ENCODE measurements at regions not wholly inside any gene's neighbourhood (a gene's known extent, or its start where the extent isn't known, plus 50 kb on each side); places are given as distances from the start of the nearest gene placed in this dataset.

DNA sequence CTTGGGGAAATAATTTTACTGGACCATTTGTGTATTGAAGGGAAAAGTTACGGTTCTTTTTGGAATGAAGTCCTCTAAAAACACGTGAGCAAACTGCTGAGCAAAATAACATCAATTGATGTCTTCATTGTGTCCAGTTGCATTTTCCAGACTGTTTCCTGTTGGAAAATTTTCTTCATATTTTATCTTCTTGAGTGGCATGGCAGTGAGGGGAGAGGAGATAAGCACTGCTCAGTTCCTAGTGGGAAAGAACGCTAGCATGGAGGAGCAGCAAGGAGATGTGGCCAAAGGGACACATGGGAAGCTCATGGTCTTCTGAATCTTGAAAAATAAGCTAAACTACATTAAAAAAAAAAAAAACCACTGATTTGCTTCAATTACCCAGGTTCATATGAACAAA is 776.0 kb downstream of the TFAP2A start:
- Mint-ChIP-seq H3K4me3 (no peak overlapping the region), H3K4me1 (no peaks in the 10 kb centered on the region), H3K27me3 (ENCODE audit: insufficient read depth) (no peaks in the 10 kb centered on the region), H3K36me3 (ENCODE audit: low read depth) (no peaks in the 10 kb centered on the region), H3K27ac (no peak overlapping the region), H3K9me3 (no peaks in the 10 kb centered on the region)
- no peak overlapping the region for H3K4me3 ChIP-seq (ENCODE audit: low read length)
- H3K27me3 ChIP-seq (ENCODE audit: control insufficient read depth, insufficient read depth, low read length, poor library complexity, severe bottlenecking) = no peaks in the 10 kb centered on the region
- no peaks in the 10 kb centered on the region for H3K36me3 ChIP-seq (ENCODE audit: control insufficient read depth, insufficient read depth, low read length)
- no peak overlapping the region for H3K9ac ChIP-seq (ENCODE audit: extremely low read depth, low read length, poor library complexity, severe bottlenecking)
- H3K9me3 ChIP-seq (ENCODE audit: control insufficient read depth, low read length) = no peaks in the 10 kb centered on the region
- H3K27ac ChIP-seq (ENCODE audit: low read depth, low read length) = no peak overlapping the region
- 87 to 98% methylated on average over 2 to 3 of the region's 3 CpGs for WGBS, 2 experiments (ENCODE audit: insufficient coverage in 1 of 2, insufficient read length in 1 of 2)
- no peaks in the 10 kb centered on the region for H3K4me1 ChIP-seq (ENCODE audit: control insufficient read depth, insufficient read depth, low read length)
- TF ChIP-seq, protein P1, sequence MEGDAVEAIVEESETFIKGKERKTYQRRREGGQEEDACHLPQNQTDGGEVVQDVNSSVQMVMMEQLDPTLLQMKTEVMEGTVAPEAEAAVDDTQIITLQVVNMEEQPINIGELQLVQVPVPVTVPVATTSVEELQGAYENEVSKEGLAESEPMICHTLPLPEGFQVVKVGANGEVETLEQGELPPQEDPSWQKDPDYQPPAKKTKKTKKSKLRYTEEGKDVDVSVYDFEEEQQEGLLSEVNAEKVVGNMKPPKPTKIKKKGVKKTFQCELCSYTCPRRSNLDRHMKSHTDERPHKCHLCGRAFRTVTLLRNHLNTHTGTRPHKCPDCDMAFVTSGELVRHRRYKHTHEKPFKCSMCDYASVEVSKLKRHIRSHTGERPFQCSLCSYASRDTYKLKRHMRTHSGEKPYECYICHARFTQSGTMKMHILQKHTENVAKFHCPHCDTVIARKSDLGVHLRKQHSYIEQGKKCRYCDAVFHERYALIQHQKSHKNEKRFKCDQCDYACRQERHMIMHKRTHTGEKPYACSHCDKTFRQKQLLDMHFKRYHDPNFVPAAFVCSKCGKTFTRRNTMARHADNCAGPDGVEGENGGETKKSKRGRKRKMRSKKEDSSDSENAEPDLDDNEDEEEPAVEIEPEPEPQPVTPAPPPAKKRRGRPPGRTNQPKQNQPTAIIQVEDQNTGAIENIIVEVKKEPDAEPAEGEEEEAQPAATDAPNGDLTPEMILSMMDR (conservative IDR thresholded peaks at IDR 0.05) = no peak
- DNase-seq = no peak

DNA sequence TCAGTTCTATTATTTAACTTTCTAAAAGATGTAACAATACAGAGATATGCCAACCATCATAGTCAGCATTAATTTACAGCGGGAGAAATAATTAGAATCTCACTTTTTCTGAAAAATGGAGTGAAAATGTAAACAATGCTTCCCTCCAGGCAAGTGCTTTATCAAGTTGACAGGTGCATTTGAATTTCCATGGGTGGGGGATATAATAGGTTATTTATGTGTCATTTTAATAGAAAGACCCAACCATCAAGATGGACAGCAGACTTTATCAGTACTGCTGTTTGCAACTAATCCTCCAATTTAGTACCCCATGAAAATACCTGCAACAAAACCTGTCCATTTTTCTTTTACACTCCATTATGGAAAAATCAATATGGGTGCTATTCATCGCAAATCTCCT is 780.1 kb downstream of the TFAP2A start:
- Histone ChIP-seq H3K27ac (ENCODE audit: low read depth, low read length) (no peak overlapping the region), H3K9me3 (ENCODE audit: control insufficient read depth, low read length) (peaks cover 7% of the 10 kb centered on the region), H3K36me3 (ENCODE audit: control insufficient read depth, insufficient read depth, low read length) (no peaks in the 10 kb centered on the region), H3K4me1 (ENCODE audit: control insufficient read depth, insufficient read depth, low read length) (no peaks in the 10 kb centered on the region), H3K27me3 (ENCODE audit: control insufficient read depth, insufficient read depth, low read length, poor library complexity, severe bottlenecking) (no peaks in the 10 kb centered on the region), H3K9ac (ENCODE audit: extremely low read depth, low read length, poor library complexity, severe bottlenecking) (no peak overlapping the region), H3K4me3 (ENCODE audit: low read length) (no peak overlapping the region)
- 82% methylated on average over 2 of the region's 2 CpGs; no CpG with 5 or more reads in 1 of the 2 experiments for WGBS, 2 experiments (ENCODE audit: insufficient coverage in 1 of 2, insufficient read length in 1 of 2)
- no peaks in the 10 kb centered on the region for H3K36me3 Mint-ChIP-seq (ENCODE audit: low read depth)
- DNase-seq = no peak
- H3K4me3 Mint-ChIP-seq = no peak overlapping the region
- H3K4me1 Mint-ChIP-seq = no peaks in the 10 kb centered on the region
- TF ChIP-seq, protein P1 (conservative IDR thresholded peaks at IDR 0.05) = no peak
- H3K27ac Mint-ChIP-seq = no peak overlapping the region
- no peaks in the 10 kb centered on the region for H3K27me3 Mint-ChIP-seq (ENCODE audit: insufficient read depth)
- H3K9me3 Mint-ChIP-seq = peaks cover 14% of the 10 kb centered on the region

DNA sequence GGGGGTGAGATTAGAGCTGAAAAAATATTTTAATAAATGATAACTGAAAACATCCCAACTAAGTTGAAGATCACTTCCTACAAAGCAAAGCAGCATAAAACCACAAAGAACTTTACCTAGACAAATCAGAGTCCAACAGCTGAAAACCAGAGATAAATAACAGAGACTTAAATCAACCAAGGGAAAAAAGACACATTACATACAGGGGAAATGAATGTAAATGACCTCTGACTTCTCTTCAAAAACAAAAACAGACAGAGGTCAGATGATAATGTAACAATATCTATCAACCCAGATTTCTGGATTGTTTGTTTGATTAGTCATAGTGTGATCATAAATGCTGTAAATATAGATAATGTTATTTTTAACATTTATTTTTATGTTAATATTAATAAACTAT is 782.8 kb downstream of the TFAP2A start:
- Histone ChIP-seq H3K36me3 (ENCODE audit: control insufficient read depth, insufficient read depth, low read length) (no peaks in the 10 kb centered on the region), H3K4me1 (ENCODE audit: control insufficient read depth, insufficient read depth, low read length) (no peaks in the 10 kb centered on the region), H3K27ac (ENCODE audit: low read depth, low read length) (no peak overlapping the region), H3K4me3 (ENCODE audit: low read length) (no peak overlapping the region), H3K9ac (ENCODE audit: extremely low read depth, low read length, poor library complexity, severe bottlenecking) (no peak overlapping the region), H3K9me3 (ENCODE audit: control insufficient read depth, low read length) (peaks cover 7% of the 10 kb centered on the region), H3K27me3 (ENCODE audit: control insufficient read depth, insufficient read depth, low read length, poor library complexity, severe bottlenecking) (no peaks in the 10 kb centered on the region)
- H3K36me3 Mint-ChIP-seq (ENCODE audit: low read depth) = no peaks in the 10 kb centered on the region
- TF ChIP-seq, protein P1 (conservative IDR thresholded peaks at IDR 0.05) = no peak
- peaks cover 22% of the 10 kb centered on the region for H3K9me3 Mint-ChIP-seq
- H3K4me1 Mint-ChIP-seq = no peaks in the 10 kb centered on the region
- DNase-seq = no peak
- no peak overlapping the region for H3K27ac Mint-ChIP-seq
- H3K27me3 Mint-ChIP-seq (ENCODE audit: insufficient read depth) = no peaks in the 10 kb centered on the region
- H3K4me3 Mint-ChIP-seq = no peak overlapping the region

All from endodermal cell (in vitro differentiated cells).